Fibroblast of lung (primary cell): ENCODE measurements at regions not wholly inside any gene's neighbourhood (a gene's known extent, or its start where the extent isn't known, plus 50 kb on each side); places are given as distances from the start of the nearest gene placed in this dataset.

Experiments used
- DNase-seq, 2 donors: peaks; one replicate each; pipeline versions ENCODE4 v3.0.0 to v3.0.0-alpha.2; 2010; ENCODE audit warnings: low read depth in 2 of 2
- H2AFZ ChIP-seq: 2 replicates; pipeline ENCODE4 v1.5.1; 2012; ENCODE audit warnings: low read length, control low read depth, inconsistent platforms
- H3K27ac ChIP-seq: 2 replicates; pipeline ENCODE4 v1.5.1; 2011; ENCODE audit warnings: low read length, control low read depth; ENCODE audit not compliant: insufficient read depth
- H3K27me3 ChIP-seq: 2 replicates; pipeline ENCODE4 v1.5.1; 2011; ENCODE audit warnings: mild to moderate bottlenecking, low read length; ENCODE audit not compliant: control insufficient read depth, insufficient read depth
- H3K36me3 ChIP-seq: 2 replicates; pipeline ENCODE4 v1.5.1; 2011; ENCODE audit warnings: low read length; ENCODE audit not compliant: control insufficient read depth, insufficient read depth
- H3K4me1 ChIP-seq: 2 replicates; pipeline ENCODE4 v1.5.1; 2011; ENCODE audit warnings: low read length; ENCODE audit not compliant: control insufficient read depth, insufficient read depth; ENCODE audit errors: extremely low read depth
- H3K4me2 ChIP-seq: 2 replicates; pipeline ENCODE4 v1.5.1; 2011; ENCODE audit warnings: low read length, control low read depth; ENCODE audit not compliant: insufficient read depth; ENCODE audit errors: extremely low read depth
- H3K4me3 ChIP-seq, 4 experiments: fragments of 200-600 bp in 1 of 4; sonication (generic) in 1 of 4; replicated peaks in 1 of 4; 2 replicates each; pipeline ENCODE4 v1.5.1; 2011 to 2016; ENCODE audit warnings: low read length in 4 of 4, low read depth in 3 of 4, mild to moderate bottlenecking in 3 of 4, control low read depth in 2 of 4, inconsistent platforms in 1 of 4, mixed read lengths in 1 of 4; ENCODE audit not compliant: insufficient read depth in 1 of 4; ENCODE audit errors: control extremely low read depth in 1 of 4
- H3K79me2 ChIP-seq: 2 replicates; pipeline ENCODE4 v1.5.1; 2012; ENCODE audit warnings: mild to moderate bottlenecking, low read length, inconsistent platforms; ENCODE audit not compliant: control insufficient read depth, insufficient read depth
- H3K9ac ChIP-seq: 2 replicates; pipeline ENCODE4 v1.5.1; 2011; ENCODE audit warnings: mild to moderate bottlenecking, low read length, control low read depth; ENCODE audit not compliant: insufficient read depth
- H3K9me3 ChIP-seq: 2 replicates; pipeline ENCODE4 v1.5.1; 2012; ENCODE audit warnings: low read depth, low read length; ENCODE audit not compliant: control insufficient read depth, insufficient read depth
- H4K20me1 ChIP-seq: 2 replicates; pipeline ENCODE4 v1.5.1; 2011; ENCODE audit warnings: low read length; ENCODE audit not compliant: control insufficient read depth, insufficient read depth; ENCODE audit errors: extremely low read depth
- EZH2 ChIP-seq: IDR thresholded peaks from 2 replicates; pipeline ENCODE4 v1.5.1; 2012; ENCODE audit warnings: low read length, control low read depth, mild to moderate bottlenecking; ENCODE audit errors: missing control alignments
- TF ChIP-seq, protein P1 (sequence below), 2 donors: IDR thresholded peaks in 1 of 2; conservative IDR thresholded peaks in 1 of 2; 1 replicate in 1 of 2; 2 replicates in 1 of 2; pipeline ENCODE4 v1.5.1; 2011 to 2012; ENCODE audit warnings: low read length in 2 of 2, control low read depth in 1 of 2, inconsistent platforms in 1 of 2, low read depth in 1 of 2, mild to moderate bottlenecking in 1 of 2

DNA sequence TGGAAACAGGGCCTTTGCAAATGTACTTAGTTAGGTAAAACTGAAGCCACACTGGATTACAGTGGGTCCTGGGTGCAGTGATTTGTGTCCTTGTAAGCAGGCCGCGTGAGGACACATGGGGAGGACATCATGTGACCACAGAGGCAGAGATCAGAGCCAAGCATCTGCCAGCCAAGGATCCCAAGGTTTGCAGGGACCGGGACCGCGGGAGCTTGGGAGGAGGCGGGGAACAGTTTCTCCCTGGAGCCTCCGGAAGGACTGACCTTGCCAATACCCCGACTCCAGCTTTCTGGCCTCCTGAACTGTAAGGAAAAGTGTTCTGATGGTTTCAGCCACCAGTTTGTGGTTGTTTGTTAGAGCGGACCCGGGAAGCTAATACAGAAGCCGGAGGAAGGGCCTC, 500.9 kb downstream of the PREX1 start:
- Histone ChIP-seq H4K20me1 (no peaks in the 10 kb centered on the region), H3K79me2 (no peaks in the 10 kb centered on the region), H3K4me1 (no peaks in the 10 kb centered on the region), H3K4me3 (no peak overlapping the region), H3K9ac (no peak overlapping the region), H2AFZ (no peak overlapping the region), H3K9me3 (no peaks in the 10 kb centered on the region), H3K36me3 (no peaks in the 10 kb centered on the region), H3K4me2 (no peak overlapping the region), H3K27me3 (no peaks in the 10 kb centered on the region), H3K27ac (no peak overlapping the region)
- TF ChIP-seq EZH2: peak; percentile 45
- TF ChIP-seq, protein P1, sequence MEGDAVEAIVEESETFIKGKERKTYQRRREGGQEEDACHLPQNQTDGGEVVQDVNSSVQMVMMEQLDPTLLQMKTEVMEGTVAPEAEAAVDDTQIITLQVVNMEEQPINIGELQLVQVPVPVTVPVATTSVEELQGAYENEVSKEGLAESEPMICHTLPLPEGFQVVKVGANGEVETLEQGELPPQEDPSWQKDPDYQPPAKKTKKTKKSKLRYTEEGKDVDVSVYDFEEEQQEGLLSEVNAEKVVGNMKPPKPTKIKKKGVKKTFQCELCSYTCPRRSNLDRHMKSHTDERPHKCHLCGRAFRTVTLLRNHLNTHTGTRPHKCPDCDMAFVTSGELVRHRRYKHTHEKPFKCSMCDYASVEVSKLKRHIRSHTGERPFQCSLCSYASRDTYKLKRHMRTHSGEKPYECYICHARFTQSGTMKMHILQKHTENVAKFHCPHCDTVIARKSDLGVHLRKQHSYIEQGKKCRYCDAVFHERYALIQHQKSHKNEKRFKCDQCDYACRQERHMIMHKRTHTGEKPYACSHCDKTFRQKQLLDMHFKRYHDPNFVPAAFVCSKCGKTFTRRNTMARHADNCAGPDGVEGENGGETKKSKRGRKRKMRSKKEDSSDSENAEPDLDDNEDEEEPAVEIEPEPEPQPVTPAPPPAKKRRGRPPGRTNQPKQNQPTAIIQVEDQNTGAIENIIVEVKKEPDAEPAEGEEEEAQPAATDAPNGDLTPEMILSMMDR (conservative IDR thresholded peaks at IDR 0.05 in 1 of 2, IDR thresholded peaks at IDR 0.05 in 1 of 2; ENCODE audit: low read depth in 1 of 2, low read length in 2 of 2): no peak
- no peak for DNase-seq

DNA sequence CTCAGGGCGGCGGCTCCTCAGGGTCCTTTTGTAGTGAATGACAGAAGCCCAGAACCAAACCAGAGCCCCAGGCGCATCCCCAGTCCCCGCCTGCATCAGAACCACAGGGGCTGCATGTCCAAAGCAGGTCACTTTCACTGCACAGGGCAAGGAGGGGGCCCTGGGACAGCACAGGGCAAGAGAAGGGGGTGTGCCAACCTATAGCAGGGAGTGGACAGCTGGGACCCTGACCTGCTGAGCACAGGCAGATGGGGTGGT, 501.4 kb downstream of the PREX1 start:
- Histone ChIP-seq H3K9ac (no peak overlapping the region), H3K4me3 (no peak overlapping the region), H3K27ac (no peak overlapping the region), H2AFZ (no peak overlapping the region), H3K4me2 (no peak overlapping the region), H4K20me1 (no peaks in the 10 kb centered on the region), H3K27me3 (no peaks in the 10 kb centered on the region), H3K79me2 (no peaks in the 10 kb centered on the region), H3K9me3 (no peaks in the 10 kb centered on the region), H3K4me1 (no peaks in the 10 kb centered on the region), H3K36me3 (no peaks in the 10 kb centered on the region)
- no peak for TF ChIP-seq EZH2
- TF ChIP-seq, protein P1 (conservative IDR thresholded peaks at IDR 0.05 in 1 of 2, IDR thresholded peaks at IDR 0.05 in 1 of 2; ENCODE audit: low read depth in 1 of 2, low read length in 2 of 2): no peak
- DNase-seq: no peak

DNA sequence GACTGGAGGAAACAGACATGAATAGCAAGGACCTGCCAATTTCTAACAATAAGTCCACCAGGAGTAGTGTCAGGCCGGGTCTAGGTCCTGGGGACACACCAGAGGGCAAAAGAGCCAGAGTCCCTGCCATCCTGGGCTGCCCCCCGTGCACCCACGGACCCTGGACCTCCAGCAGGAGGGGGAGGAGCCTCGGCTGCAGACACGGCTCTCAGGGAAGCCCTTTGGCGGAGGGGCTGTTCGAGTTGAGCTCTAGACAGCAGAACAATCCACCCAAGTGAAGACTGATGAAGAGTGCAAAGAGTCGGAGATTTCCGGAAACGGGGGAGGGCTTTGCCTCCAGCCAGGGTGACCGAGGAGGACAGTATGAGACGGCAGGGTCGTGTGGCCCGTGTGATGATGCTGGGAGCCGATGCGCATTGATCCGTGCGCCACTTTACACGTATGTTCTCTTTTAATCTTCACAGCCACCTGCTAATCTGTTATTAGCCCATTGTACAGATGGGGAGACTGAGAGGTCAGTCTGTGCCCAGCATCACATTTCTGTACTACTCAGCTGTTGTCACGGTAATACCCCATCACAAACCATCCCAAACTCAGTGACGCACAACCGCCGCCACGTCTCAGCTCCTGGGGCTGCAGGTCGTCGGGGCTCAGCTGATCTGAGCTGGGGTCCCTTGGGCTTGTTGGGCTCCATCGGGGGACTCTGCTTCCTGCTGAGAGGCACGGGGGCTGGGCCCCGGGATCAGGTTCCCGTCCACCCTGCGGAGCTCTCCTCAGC, 502.0 kb downstream of the PREX1 start:
- TF ChIP-seq, protein P1 (conservative IDR thresholded peaks at IDR 0.05 in 1 of 2, IDR thresholded peaks at IDR 0.05 in 1 of 2; ENCODE audit: low read depth in 1 of 2, low read length in 2 of 2): no peak
- TF ChIP-seq EZH2: no peak
- Histone ChIP-seq H4K20me1 (no peaks in the 10 kb centered on the region), H3K9me3 (no peaks in the 10 kb centered on the region), H3K4me2 (no peak overlapping the region), H3K4me1 (no peaks in the 10 kb centered on the region), H3K27ac (no peak overlapping the region), H3K9ac (no peak overlapping the region), H3K79me2 (no peaks in the 10 kb centered on the region), H3K27me3 (no peaks in the 10 kb centered on the region), H3K36me3 (no peaks in the 10 kb centered on the region), H2AFZ (no peak overlapping the region), H3K4me3 (no peak overlapping the region)
- DNase-seq: no peak
